ENCODE measurements at regions not wholly inside any gene's neighbourhood (a gene's known extent, or its start where the extent isn't known, plus 50 kb on each side); places are given as distances from the start of the nearest gene placed in this dataset.

DNA sequence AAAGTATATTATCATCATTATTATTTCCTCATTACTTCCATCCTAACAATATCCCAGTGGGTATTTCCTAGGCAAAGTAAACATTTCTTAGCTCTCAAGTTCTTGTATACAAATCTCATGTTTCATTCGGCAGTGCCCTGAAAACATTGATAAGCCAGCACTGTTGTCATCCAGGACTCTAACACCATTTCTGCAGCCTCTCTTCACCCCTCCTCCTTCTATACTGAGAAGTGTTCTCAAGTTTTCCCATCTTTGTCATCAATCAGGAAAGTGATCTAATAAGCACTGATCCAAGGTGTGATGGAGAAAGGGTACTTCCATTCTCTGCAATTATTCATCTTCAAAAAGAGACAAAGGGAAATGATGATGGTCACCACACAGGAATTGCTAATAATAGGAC is 168.4 kb upstream of the CCDC54 start:
- Mint-ChIP-seq H3K4me3 (no peak overlapping the region), H3K27me3 (ENCODE audit: low read depth) (peaks cover 4% of the 10 kb centered on the region), H3K36me3 (ENCODE audit: low read depth) (no peaks in the 10 kb centered on the region), H3K9me3 (no peaks in the 10 kb centered on the region), H3K27ac (no peak overlapping the region), H3K4me1 (ENCODE audit: low read depth) (peaks cover 3% of the 10 kb centered on the region)
- intact Hi-C loops (cut with micrococcal nuclease): no loop called here
- CTCF ChIA-PET: interaction anchor here (0.5 to 1.4 kb wide), 2 partner anchors 16 to 795 kb away, joined by 3 to 4 read pairs; no protein-coding TSS in a partner anchor
- no peak for DNase-seq

DNA sequence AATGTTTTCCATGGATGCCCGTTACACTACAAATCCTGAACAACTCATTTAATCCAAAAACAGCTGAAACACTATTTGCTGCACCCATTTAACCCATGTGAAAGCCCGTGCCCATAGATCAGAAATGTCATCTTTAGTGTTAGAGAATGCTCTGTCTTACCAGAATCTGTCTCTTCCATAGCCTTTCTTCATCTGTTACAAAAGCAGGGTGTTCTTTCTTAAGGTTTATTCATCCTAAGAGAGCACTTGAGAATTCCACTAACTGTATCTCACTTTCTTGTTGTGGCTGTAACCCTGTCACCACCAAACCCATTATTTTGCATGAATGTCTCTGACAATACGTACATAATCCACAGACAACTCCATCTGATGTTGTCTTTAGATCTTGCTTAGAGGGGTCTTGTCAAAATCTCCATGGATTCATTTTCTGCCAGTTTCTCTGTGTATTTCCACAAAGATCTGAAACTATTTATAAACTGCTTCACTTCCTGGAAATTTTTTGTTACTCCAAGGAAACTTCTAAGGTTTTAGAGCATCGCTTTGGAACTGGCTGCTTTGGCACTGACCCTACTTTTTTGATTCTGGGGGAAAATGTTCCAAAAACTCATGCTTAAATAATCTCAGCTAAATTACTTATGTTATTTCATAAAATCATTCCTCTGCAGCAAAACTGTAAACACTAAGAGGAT is 167.8 kb upstream of the CCDC54 start:
- DNase-seq: no peak
- peaks cover 6% of the 10 kb centered on the region for H3K27me3 Mint-ChIP-seq (ENCODE audit: low read depth)
- no peak overlapping the region for H3K27ac Mint-ChIP-seq
- H3K9me3 Mint-ChIP-seq: no peaks in the 10 kb centered on the region
- no peaks in the 10 kb centered on the region for H3K36me3 Mint-ChIP-seq (ENCODE audit: low read depth)
- CTCF ChIA-PET: interaction anchor here (0.5 kb wide), 1 partner anchor 795 kb away, joined by 3 read pairs; no protein-coding TSS in a partner anchor
- H3K4me3 Mint-ChIP-seq: no peak overlapping the region
- intact Hi-C loops (cut with micrococcal nuclease): no loop called here
- H3K4me1 Mint-ChIP-seq (ENCODE audit: low read depth): peaks cover 3% of the 10 kb centered on the region

DNA sequence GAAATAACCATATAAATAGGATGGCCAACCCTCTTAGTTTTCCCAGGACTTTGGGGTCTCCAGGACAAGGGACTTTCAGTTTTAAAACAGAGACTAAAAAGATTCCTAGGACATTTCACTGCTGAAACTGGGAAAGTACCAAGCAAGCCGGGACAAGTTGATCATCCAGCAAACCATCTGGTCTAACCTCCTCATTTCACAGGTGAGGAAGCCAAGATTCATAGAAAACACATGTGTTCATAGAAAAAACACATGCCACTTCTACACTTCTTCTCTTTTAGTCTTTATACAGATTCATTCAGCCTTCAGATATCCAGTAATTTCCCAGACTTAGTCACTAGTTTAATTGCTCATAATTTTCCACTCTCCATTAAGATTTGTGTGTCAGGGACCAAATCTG is 165.6 kb upstream of the CCDC54 start:
- Mint-ChIP-seq H3K9me3 (no peaks in the 10 kb centered on the region), H3K27ac (no peak overlapping the region), H3K36me3 (ENCODE audit: low read depth) (no peaks in the 10 kb centered on the region), H3K4me1 (ENCODE audit: low read depth) (peaks cover 3% of the 10 kb centered on the region), H3K4me3 (no peak overlapping the region), H3K27me3 (ENCODE audit: low read depth) (peaks cover 3% of the 10 kb centered on the region)
- no peak for DNase-seq
- intact Hi-C loops (cut with micrococcal nuclease): no loop called here
- CTCF ChIA-PET: no interaction called here

DNA sequence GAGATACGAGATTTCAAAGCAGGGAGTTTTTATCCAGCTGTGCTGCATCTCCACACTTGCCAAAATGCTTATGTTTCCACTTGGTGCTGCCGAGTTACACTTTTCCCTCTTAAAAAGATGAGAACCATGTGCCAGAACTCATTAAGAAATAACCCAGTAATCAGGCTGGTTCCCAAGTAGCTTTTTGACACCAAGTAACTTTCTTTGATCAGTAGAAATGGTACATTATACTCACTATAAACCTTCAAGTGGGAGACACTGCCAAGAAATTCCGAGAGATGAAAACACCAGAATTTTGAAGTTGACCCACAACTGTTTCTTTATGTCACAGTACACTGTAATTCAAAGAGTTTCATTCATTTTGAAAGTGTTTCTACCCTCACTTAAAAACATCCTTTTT is 164.6 kb upstream of the CCDC54 start:
- intact Hi-C loops (cut with micrococcal nuclease): no loop called here
- Mint-ChIP-seq H3K9me3 (no peaks in the 10 kb centered on the region), H3K36me3 (ENCODE audit: low read depth) (no peaks in the 10 kb centered on the region), H3K27ac (no peak overlapping the region), H3K27me3 (ENCODE audit: low read depth) (peaks cover 3% of the 10 kb centered on the region), H3K4me3 (no peak overlapping the region), H3K4me1 (ENCODE audit: low read depth) (peaks cover 3% of the 10 kb centered on the region)
- no peak for DNase-seq
- CTCF ChIA-PET: no interaction called here

- Mint-ChIP-seq H3K36me3 (ENCODE audit: low read depth) (no peaks in the 10 kb centered on the region), H3K27ac (no peak overlapping the region), H3K9me3 (no peaks in the 10 kb centered on the region), H3K4me3 (no peak overlapping the region), H3K27me3 (ENCODE audit: low read depth) (peaks cover 3% of the 10 kb centered on the region), H3K4me1 (ENCODE audit: low read depth) (peaks cover 3% of the 10 kb centered on the region)
- CTCF ChIA-PET: no interaction called here
- no peak for DNase-seq
- intact Hi-C loops (cut with micrococcal nuclease): no loop called here
Observed at GRCh38 chr3:107213044-107213669, 164.1 kb upstream of the CCDC54 start.

DNA sequence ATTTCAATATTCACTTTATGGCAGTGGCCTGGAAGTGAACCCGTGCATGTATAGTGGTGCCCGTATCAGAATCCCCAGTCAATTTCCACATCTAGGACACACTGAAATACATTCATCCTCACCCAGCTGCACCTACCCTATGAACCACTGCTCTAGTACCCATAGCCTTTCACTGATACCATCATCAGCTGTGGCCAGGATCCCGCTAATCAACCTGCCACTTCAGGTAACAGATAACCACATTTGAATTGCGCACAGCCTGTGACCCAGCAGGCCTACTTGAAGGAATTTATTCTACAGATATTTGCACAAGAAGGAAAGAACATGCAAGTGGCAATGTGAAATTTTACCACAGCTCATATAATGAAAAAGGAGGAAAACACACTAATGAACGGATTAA is 161.0 kb upstream of the CCDC54 start:
- no peak overlapping the region for H3K27ac Mint-ChIP-seq
- H3K4me3 Mint-ChIP-seq: no peak overlapping the region
- peaks cover 3% of the 10 kb centered on the region for H3K4me1 Mint-ChIP-seq (ENCODE audit: low read depth)

DNA sequence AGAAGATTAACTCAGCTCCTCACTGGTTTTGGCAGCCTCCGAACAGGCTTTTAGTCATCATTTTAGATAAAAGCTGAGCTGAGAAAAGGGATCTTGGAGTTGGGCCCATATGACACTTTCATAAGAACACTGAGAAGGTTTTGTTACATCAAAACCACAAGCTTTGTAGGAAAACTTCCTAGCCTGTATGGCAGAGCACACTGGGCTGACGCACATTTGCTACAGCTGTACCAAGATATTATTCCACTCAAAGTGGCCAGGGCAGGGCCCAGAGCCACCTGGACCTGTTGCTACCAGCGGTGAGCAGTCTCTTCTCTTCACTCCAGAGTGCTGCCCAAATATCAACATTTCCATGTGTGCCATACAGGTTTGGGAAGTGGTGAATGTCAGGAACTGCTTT is 160.5 kb upstream of the CCDC54 start:
- peaks cover 3% of the 10 kb centered on the region for H3K4me1 Mint-ChIP-seq (ENCODE audit: low read depth)
- CTCF ChIA-PET: interaction anchor here (1.1 kb wide), 1 partner anchor 19 kb away, joined by 4 read pairs; no protein-coding TSS in a partner anchor
- H3K36me3 Mint-ChIP-seq (ENCODE audit: low read depth): no peaks in the 10 kb centered on the region
- H3K4me3 Mint-ChIP-seq: no peak overlapping the region
- no peak overlapping the region for H3K27ac Mint-ChIP-seq
- intact Hi-C loops (cut with micrococcal nuclease): no loop called here
- H3K27me3 Mint-ChIP-seq (ENCODE audit: low read depth): peaks cover 2% of the 10 kb centered on the region
- no peak for DNase-seq
- no peaks in the 10 kb centered on the region for H3K9me3 Mint-ChIP-seq

More for the DNA sequence above, 161.0 kb upstream of the CCDC54 start:
- CTCF ChIA-PET: interaction anchor here (1.1 kb wide), 1 partner anchor 20 kb away, joined by 4 read pairs; no protein-coding TSS in a partner anchor
- Mint-ChIP-seq H3K27me3 (ENCODE audit: low read depth) (peaks cover 2% of the 10 kb centered on the region), H3K9me3 (no peaks in the 10 kb centered on the region), H3K36me3 (ENCODE audit: low read depth) (no peaks in the 10 kb centered on the region)
- no peak for DNase-seq
- intact Hi-C loops (cut with micrococcal nuclease): no loop called here

DNA sequence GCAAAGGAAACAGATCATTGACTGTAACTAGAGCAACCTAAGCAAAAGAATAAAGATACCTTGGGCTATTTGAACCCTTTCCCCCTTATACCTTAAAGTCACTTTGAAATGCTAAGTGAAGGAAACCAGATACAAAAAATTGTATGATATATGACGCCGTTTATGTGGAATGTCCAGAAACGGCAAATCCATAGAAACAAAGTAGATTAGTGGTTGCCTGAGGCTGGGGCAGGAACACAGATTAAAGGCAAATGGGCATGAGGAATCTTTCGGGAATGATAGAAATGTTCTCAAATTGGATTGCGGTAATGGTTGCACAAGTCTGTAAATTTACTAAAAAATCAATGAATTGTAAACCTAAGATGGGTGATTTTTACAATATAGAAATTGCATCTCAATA is 160.1 kb upstream of the CCDC54 start:
- Mint-ChIP-seq H3K9me3 (no peaks in the 10 kb centered on the region), H3K4me3 (no peak overlapping the region), H3K27ac (no peak overlapping the region), H3K36me3 (ENCODE audit: low read depth) (no peaks in the 10 kb centered on the region), H3K27me3 (ENCODE audit: low read depth) (peaks cover 2% of the 10 kb centered on the region), H3K4me1 (ENCODE audit: low read depth) (peaks cover 3% of the 10 kb centered on the region)
- DNase-seq: no peak
- intact Hi-C loops (cut with micrococcal nuclease): no loop called here
- CTCF ChIA-PET: no interaction called here

DNA sequence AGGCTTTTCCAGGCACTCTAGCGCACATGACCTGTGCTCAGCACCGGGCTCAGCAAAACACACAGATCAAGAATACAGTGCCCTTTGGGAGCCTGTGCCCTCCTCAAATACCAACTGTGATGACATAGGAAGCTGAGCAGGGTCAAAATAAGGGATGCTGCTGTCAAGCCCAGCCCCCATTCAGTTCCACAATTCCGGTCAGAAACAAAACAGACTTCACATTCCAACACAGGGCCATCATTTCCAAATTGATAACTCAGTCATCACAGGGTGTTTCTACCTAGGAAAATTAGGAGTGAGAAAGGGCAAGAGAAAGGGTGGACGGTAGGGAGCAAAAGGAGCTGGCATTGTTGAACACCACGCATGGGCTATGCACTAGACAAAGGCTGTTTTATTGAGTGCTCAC is 158.4 kb upstream of the CCDC54 start:
- no peaks in the 10 kb centered on the region for H3K9me3 Mint-ChIP-seq
- no peak overlapping the region for H3K27ac Mint-ChIP-seq
- no peaks in the 10 kb centered on the region for H3K36me3 Mint-ChIP-seq (ENCODE audit: low read depth)
- intact Hi-C loops (cut with micrococcal nuclease): no loop called here
- CTCF ChIA-PET: interaction anchor here (1.2 to 2.0 kb wide), 3 partner anchors 12 to 17 kb away, joined by 3 to 4 read pairs (median 3); no protein-coding TSS in a partner anchor
- H3K27me3 Mint-ChIP-seq (ENCODE audit: low read depth): peaks cover 4% of the 10 kb centered on the region
- no peaks in the 10 kb centered on the region for H3K4me1 Mint-ChIP-seq (ENCODE audit: low read depth)
- no peak for DNase-seq
- no peak overlapping the region for H3K4me3 Mint-ChIP-seq

DNA sequence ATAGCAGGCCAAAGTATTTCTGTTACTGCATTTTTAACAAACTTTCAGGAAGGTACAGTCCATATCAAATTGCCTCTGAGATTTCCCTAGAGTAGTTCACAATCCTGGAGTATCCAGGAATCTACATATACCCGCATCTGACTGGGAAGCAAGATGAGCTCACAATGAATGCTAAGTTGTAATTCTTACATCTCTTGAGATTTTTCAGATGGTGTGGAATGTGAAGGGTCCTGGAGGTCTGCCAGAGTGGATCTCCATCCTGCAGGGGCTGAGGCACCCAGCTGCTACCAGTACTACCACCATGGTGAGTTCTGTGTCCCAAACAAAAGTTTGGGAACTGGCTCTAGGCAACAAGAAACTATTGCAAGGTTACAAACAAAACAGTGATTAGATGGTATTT is 156.7 kb upstream of the CCDC54 start:
- H3K4me3 Mint-ChIP-seq: no peak overlapping the region
- H3K9me3 Mint-ChIP-seq: no peaks in the 10 kb centered on the region
- H3K4me1 Mint-ChIP-seq (ENCODE audit: low read depth): no peaks in the 10 kb centered on the region
- DNase-seq: no peak
- no peaks in the 10 kb centered on the region for H3K36me3 Mint-ChIP-seq (ENCODE audit: low read depth)
- CTCF ChIA-PET: interaction anchor here (2.0 kb wide), 1 partner anchor 15 kb away, joined by 4 read pairs; no protein-coding TSS in a partner anchor
- peaks cover 2% of the 10 kb centered on the region for H3K27me3 Mint-ChIP-seq (ENCODE audit: low read depth)
- intact Hi-C loops (cut with micrococcal nuclease): no loop called here
- no peak overlapping the region for H3K27ac Mint-ChIP-seq

DNA sequence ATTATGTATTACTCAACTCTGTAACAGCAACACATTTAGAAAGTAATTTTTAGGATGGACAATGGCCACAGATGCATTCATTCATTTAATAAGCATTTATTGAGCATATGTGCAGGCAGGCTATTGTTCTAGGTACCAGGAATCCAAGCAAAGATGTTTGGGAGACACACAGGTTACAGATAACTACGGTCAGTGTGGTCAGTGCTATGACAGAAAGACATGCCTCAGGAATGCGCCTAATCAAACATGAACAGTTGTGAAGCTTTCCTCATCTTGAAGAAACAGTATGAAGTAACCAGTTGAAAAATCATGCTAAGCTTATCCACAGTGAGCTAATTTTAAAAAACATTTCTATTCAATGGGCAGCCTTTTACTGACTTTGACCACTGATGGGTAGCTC is 155.4 kb upstream of the CCDC54 start:
- CTCF ChIA-PET: interaction anchor here (1.1 to 1.3 kb wide), 2 partner anchors 14 to 48 kb away, joined by 3 to 9 read pairs; no protein-coding TSS in a partner anchor
- H3K4me3 Mint-ChIP-seq: no peak overlapping the region
- H3K27ac Mint-ChIP-seq: no peak overlapping the region
- no peaks in the 10 kb centered on the region for H3K36me3 Mint-ChIP-seq (ENCODE audit: low read depth)
- intact Hi-C loops (cut with micrococcal nuclease): no loop called here
- H3K9me3 Mint-ChIP-seq: no peaks in the 10 kb centered on the region
- H3K4me1 Mint-ChIP-seq (ENCODE audit: low read depth): no peaks in the 10 kb centered on the region
- no peak for DNase-seq
- peaks cover 2% of the 10 kb centered on the region for H3K27me3 Mint-ChIP-seq (ENCODE audit: low read depth)

DNA sequence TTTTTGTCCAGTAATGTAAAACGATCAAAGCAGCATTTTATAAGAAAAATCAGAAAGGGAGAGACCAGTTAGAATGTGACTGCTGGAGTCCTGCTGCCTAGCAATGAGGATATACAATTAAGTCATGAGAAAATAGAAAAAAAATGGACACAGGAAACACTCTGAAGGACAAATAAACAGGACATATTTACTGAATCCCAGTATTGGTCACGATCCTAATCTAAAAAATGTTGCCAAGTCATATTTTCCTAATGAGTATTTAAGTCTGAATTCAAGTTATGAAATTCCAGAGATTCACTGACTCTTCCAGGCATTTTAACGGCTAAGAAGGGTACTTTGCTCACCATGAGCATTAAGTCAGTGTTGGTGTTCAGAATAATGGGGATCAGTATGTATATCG is 154.3 kb upstream of the CCDC54 start:
- Mint-ChIP-seq H3K4me3 (no peak overlapping the region), H3K9me3 (no peaks in the 10 kb centered on the region), H3K36me3 (ENCODE audit: low read depth) (no peaks in the 10 kb centered on the region), H3K27me3 (ENCODE audit: low read depth) (peaks cover 2% of the 10 kb centered on the region), H3K27ac (no peak overlapping the region), H3K4me1 (ENCODE audit: low read depth) (no peaks in the 10 kb centered on the region)
- DNase-seq: no peak
- intact Hi-C loops (cut with micrococcal nuclease): no loop called here
- CTCF ChIA-PET: interaction anchor here (0.6 to 1.3 kb wide), 3 partner anchors 13 to 95 kb away, joined by 3 to 9 read pairs (median 3); no protein-coding TSS in a partner anchor
